Natural killer cell treated with Interleukin-12 subunit alpha and Interleukin-12 subunit beta and Interleukin-15 and Interleukin-18, amount 100 ng/mL, for 72 hours (primary cell): ENCODE measurements at regions not wholly inside any gene's neighbourhood (a gene's known extent, or its start where the extent isn't known, plus 50 kb on each side); places are given as distances from the start of the nearest gene placed in this dataset.

ENCODE experiments used
- ATAC-seq, 2 donors: fragments of 150-1000 bp; cut with Tn5 transposase in 1 of 2; sonication (Bioruptor Pico), chemical (Tn5 transposase) in 1 of 2; 2 replicates each; pipeline ENCODE4 v1.10.0; 2021
- DNase-seq: peaks from one replicate; pipeline ENCODE4 v3.0.0; 2022; ENCODE audit warnings: low spot score
- H3K27ac Mint-ChIP-seq, 2 donors: 1 replicate in 1 of 2; 2 replicates in 1 of 2; pipeline ENCODE4 v1.8.0; 2022; ENCODE audit warnings: mixed read lengths in 2 of 2, mild to moderate bottlenecking in 1 of 2, moderate library complexity in 1 of 2
- H3K27me3 Mint-ChIP-seq, 2 donors: 1 replicate in 1 of 2; 2 replicates in 1 of 2; pipeline ENCODE4 v1.8.0; 2022; ENCODE audit warnings: mixed read lengths in 2 of 2
- H3K36me3 Mint-ChIP-seq: one replicate; pipeline ENCODE4 v1.8.0; 2022; ENCODE audit warnings: mixed read lengths
- H3K4me1 Mint-ChIP-seq, 2 donors: 1 replicate in 1 of 2; 2 replicates in 1 of 2; pipeline ENCODE4 v1.8.0; 2022; ENCODE audit warnings: low read depth in 2 of 2, mixed read lengths in 2 of 2, mild to moderate bottlenecking in 1 of 2
- H3K4me3 Mint-ChIP-seq: one replicate; pipeline ENCODE4 v1.8.0; 2022; ENCODE audit warnings: mixed read lengths
- H3K9me3 Mint-ChIP-seq: 2 replicates; pipeline ENCODE4 v1.8.0; 2022; ENCODE audit warnings: mixed read lengths

DNA sequence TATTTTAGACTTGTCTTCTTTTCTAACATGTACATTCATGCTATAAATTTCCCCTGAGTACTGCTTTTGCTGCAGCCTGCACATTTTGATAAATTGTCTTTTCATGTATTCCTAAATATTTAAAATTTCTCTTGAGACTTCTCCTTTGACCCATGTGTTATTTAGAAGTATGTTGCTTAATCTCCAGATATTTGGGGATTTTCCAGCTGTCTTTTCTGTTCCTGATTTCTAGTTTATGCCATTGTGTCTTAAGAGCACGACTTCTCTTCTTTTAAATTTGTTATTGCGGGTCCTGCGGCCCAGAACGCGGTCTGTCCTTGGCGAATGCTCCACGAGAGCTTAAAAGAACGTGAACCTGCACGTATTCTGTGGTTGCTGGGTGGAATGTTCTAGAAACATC is 136.4 kb downstream of the KIF26A start:
- H3K27ac Mint-ChIP-seq = no peak overlapping the region

DNA sequence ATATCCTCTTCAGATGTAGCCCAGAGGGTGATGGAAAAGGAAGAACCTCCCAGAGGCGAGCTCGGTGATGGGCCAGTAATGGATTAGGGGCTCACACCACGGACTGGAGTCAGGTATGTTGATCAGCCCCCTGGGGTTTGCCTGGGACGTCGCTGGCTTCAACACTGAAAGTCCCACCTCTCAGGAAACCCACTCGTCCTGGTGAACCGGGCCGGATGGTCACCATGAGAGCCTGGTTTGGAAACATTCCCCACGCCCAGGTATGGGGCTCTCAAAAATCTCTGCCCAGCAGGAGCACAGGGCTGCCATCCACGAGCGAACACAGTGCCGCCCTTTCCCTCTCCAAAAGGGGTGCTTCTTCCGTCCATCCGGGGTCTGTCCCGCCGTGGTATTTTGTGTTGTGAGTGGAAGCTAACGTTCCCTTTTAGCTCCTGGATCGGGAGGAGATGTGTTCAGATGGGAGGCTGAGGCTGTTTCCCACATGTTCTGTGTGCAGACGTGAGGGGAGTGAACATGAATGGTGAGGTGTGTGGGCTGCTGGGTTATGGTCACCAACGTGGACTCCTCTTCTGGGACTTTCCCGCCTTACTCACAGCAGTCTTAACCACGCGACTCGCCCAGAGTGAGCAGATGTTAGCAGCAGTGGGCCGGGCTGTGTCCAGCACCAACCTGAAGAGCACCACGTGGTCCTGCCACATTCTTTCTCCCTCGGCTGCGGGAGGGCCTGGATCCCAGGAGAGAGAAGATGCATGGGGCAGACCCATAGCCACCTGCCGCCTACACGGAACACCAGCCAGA is 139.2 kb downstream of the KIF26A start:
- Mint-ChIP-seq H3K4me3 (no peak overlapping the region), H3K27ac (no peak overlapping the region), H3K36me3 (no peaks in the 10 kb centered on the region), H3K9me3 (no peaks in the 10 kb centered on the region), H3K27me3 (peaks cover 11 to 22% of the 10 kb centered on the region in 2 donors), H3K4me1 (no peaks in the 10 kb centered on the region)
- ATAC-seq (peak in 1 of 2 donors; percentile 39), DNase-seq (no peak)

More for the DNA sequence above, 136.4 kb downstream of the KIF26A start:
- H3K9me3 Mint-ChIP-seq = no peaks in the 10 kb centered on the region
- DNase-seq (no peak), ATAC-seq (no peak)
- H3K4me3 Mint-ChIP-seq = no peak overlapping the region
- H3K4me1 Mint-ChIP-seq = no peaks in the 10 kb centered on the region
- H3K36me3 Mint-ChIP-seq = no peaks in the 10 kb centered on the region
- peaks cover 11 to 22% of the 10 kb centered on the region in 2 donors for H3K27me3 Mint-ChIP-seq

DNA sequence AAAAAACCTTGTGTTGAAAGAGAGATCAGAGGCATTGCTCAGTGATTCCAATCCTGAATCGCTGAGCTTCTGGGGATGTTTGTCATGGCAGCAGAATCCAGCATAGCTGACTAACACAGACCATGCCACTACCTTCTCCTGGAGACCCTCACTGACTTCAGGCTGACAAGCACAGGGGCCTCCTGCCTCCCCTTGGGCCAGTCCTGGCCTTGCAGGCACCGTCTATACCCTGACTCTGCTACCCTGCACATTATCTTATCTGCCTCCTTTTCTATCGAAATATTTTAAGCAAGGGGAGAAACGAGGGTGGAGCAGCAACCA is 139.8 kb downstream of the KIF26A start:
- H3K4me1 Mint-ChIP-seq = no peaks in the 10 kb centered on the region
- H3K27ac Mint-ChIP-seq = no peak overlapping the region
- no peaks in the 10 kb centered on the region for H3K36me3 Mint-ChIP-seq
- no peak for ATAC-seq
- H3K4me3 Mint-ChIP-seq = no peak overlapping the region
- H3K9me3 Mint-ChIP-seq = no peaks in the 10 kb centered on the region
- DNase-seq = no peak
- H3K27me3 Mint-ChIP-seq = peaks cover 11 to 22% of the 10 kb centered on the region in 2 donors

DNA sequence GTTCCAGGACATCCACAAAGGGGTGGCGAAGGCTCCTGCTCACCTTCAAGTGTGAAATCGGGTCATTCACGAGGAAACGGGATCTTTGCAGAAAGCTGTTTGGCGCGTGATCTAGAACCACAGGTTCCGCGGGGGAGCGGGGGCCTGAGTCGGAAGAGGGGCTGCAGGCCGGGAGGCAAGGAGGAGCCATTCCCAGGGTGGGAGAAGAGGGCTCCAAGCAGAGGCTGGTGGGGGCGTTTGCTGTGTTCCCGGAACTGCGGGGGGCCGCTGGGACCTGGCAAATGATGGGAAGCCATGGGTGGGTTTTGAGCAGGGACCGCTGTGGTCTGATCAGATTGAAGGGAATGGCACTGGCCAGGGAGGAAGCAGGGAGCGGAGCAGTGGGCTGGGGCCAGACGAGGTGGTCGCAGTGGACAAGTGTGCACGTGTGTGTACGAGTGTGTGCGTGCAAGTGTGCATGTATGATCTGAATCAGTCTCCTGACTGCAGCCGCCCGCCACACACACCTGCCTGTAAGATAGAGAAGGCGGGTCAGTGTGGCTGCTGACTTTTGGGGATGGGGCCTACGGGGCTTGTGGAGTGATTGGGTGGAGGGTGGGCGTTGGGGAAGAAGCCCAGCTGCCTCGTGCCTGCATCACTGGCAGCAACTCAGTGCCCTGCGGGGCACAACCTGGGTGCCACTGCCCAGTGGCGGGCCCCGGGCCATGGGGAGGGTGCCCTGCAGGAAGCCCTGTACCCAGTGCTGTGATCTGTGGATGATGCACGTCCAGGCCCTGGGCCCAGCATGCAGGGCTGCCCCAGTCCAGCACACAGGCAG is 141.9 kb downstream of the KIF26A start:
- Mint-ChIP-seq H3K27ac (no peak overlapping the region), H3K4me3 (no peak overlapping the region), H3K4me1 (no peaks in the 10 kb centered on the region), H3K9me3 (no peaks in the 10 kb centered on the region), H3K27me3 (peaks cover 3 to 7% of the 10 kb centered on the region in 2 donors), H3K36me3 (no peaks in the 10 kb centered on the region)
- DNase-seq (no peak), ATAC-seq (no peak)

DNA sequence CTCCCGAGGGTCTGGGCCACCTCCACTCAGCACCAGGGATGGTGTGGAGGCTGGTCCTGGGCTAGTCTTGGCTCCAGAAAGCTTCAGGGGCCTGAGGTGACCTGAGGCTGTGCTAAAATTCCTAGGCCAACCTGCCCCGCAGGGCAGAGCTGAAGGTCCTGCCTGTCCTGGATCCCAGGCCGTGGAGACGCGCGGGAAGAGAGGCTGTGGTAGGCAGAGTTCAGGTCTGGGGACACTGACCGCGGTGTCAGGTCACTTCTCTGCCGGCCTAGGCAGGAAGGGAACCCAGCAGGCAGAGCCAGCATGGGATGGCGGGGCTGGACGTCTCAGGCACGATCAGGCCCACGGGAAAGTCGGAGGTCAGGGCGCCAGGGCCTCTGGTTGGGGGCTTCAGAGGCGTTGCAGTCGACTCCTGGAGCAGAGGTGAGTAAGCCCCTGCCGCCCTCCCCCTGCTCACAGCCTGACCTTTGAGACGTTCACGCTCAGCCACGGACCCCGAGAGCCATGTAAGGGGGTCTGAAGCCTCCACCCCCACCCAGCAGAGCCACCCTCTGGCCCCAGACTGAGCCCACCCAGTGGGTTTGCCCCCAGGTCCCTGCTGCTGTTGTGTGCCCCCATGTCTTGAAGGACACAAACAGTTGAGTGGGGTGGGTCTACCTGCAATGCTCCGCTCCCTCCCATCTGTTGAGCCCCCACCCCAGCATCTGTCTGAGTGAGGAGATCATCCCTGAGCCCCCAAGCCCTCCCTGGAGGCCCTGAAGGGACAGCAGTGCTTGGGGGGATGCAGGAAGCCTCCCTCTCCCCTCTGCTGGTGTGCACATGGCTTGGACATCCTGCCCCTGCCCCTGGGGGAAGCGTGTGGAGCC is 142.7 kb downstream of the KIF26A start:
- ATAC-seq = no peak
- peak; percentile 44 for DNase-seq
- Mint-ChIP-seq H3K4me1 (no peaks in the 10 kb centered on the region), H3K27me3 (peaks cover 3 to 7% of the 10 kb centered on the region in 2 donors), H3K4me3 (no peak overlapping the region), H3K27ac (no peak overlapping the region), H3K36me3 (no peaks in the 10 kb centered on the region), H3K9me3 (no peaks in the 10 kb centered on the region)

DNA sequence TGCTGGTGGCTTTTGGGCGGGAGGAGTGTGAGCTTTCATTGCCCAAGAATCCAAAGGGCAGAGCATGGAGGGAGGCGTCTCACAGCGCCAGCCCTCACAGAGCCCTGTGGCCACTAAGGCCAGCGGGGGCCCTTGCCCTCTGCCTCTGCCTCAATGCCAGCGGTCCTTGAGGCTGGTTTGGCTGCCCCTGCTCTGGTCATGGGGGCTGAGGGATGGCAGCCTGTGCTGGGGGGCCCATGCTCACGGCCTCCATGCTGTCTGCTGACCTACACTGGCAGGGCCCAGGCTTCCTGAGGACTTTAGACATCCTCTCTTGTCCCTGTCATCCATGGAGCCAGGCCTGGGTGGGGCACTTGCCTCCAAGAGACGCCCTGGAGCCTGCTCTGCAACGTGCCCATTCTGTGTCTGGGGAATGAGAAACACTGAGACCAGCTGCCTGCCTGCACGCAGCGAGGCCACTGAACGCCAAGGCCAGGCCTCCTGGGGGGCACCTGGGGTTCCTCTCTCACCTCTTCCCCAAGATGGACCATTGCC is 143.4 kb downstream of the KIF26A start:
- no peak overlapping the region for H3K27ac Mint-ChIP-seq
- no peaks in the 10 kb centered on the region for H3K36me3 Mint-ChIP-seq
- ATAC-seq (no peak), DNase-seq (no peak)
- peaks cover 0 to 2% of the 10 kb centered on the region in 2 donors for H3K27me3 Mint-ChIP-seq
- no peak overlapping the region for H3K4me3 Mint-ChIP-seq
- H3K4me1 Mint-ChIP-seq = no peaks in the 10 kb centered on the region
- H3K9me3 Mint-ChIP-seq = no peaks in the 10 kb centered on the region

DNA sequence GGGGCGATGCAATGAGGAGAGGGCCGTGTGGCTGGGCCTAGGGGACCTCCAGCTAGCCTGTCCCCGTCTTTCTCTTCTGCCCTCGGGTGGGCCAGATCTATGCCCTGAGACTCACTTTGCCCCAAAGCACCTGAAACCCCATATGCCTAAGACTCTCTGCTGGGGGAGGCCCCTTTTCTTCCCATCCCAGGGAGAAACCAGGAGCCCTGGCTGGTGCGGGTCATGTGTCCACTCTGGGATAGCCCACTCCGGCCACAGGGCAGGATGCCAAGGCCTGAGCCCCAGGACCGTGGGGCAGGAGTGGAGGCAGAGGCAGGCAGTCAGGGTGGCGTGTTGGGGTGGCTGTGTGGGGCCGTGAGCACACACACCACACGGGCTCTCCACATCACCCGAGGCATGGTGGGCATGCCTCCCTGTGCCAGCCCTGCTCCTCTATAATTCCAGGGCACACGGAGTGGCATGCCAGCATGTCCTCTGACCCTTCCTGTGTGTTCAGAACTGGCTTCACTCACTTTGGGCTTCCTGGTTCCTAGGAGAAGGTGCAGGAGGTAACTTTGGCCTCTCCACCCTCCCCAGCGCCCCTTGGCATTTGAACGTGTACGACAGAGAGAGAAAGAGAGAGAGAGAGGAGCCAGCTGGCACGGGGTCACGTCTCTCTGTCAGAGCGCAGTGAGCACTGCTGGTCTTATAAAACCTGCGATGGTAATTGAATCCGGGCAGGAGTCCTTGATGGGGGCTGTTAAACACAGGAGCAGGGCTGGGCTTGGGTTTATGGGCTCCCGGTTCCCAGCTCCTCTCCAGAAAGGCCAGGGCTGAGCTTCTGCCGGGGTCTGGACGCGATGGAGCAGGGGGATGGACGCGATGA is 144.2 kb downstream of the KIF26A start:
- Mint-ChIP-seq H3K36me3 (no peaks in the 10 kb centered on the region), H3K27me3 (no peaks in the 10 kb centered on the region), H3K9me3 (no peaks in the 10 kb centered on the region), H3K4me1 (no peaks in the 10 kb centered on the region), H3K27ac (no peak overlapping the region), H3K4me3 (no peak overlapping the region)
- no peak for ATAC-seq
- no peak for DNase-seq

DNA sequence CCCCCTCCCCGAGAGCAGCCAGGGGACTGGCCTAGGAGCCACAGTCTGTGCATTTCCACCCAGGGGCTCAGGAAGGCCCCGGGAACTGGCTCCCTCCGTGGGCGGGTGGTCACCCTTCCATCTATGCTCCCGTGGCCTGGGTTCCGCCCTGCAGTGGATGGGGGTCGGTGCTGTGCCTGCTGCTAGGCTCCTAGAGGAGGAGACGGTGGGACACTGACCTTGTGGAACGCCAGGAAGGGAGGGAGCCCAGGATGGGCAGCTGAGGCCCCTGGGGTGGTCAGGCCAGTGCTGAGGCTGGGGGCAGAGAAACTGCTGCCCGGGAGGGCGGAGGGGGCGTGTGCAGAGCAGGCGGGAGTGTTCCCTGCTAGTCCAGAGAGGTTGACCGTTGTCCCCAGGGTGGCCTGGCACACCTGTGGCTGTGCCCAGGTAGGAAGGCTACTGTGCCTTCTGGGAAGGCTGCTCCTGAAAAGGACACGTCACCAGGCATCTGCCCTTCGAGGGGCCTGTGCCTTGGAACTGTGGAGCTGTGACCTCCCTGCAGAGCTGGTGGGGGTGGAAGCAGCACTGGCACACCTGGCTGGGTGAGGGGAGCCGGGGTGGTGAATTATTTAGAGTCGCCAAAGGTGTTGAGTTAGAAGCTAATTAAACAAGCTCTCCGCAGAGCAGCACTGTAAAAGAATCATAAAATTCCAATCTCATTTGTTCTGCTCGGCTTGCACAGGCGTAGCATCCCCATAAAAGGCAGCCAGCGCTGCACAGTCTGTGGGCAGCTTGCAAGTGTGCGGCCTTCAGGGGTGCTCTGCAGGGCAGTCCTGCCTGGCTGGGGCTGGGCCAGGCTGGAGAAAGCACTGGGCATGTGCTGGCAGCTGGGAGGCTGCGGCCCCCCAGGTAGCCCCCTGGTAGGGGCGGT is 145.1 kb downstream of the KIF26A start:
- no peak for ATAC-seq
- H3K36me3 Mint-ChIP-seq = no peaks in the 10 kb centered on the region
- H3K27me3 Mint-ChIP-seq = no peaks in the 10 kb centered on the region
- H3K9me3 Mint-ChIP-seq = peaks cover under 1% of the 10 kb centered on the region
- peaks cover 0 to under 1% of the 10 kb centered on the region in 2 donors for H3K4me1 Mint-ChIP-seq
- no peak for DNase-seq
- H3K27ac Mint-ChIP-seq = no peak overlapping the region
- no peak overlapping the region for H3K4me3 Mint-ChIP-seq

DNA sequence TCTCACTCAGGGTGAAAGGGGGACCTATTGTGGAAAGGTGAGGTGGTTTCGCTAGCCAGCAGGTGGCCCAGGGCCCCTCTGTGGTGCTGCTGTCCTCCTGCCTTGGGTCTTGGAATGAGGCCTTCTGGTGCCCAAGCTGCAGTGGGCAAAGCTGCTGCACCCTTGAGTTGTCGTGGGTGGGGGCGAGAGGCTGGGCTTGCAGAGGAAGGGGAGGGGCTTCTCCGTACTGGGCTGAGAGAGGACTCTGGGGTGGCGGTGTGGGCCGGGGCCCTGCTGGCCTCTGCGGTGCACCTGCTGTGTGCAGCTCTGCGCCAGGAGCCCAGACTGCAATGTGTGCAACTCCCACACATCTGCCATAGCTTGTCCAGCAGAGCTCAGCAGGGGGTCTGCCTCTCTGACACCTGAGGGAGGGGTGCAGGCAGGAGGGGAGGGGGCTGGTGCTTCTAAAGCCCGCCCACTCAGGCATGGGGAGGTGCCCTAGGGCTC is 145.8 kb downstream of the KIF26A start:
- no peak overlapping the region for H3K4me3 Mint-ChIP-seq
- peak; percentile 51 for DNase-seq
- H3K36me3 Mint-ChIP-seq = no peaks in the 10 kb centered on the region
- H3K27ac Mint-ChIP-seq = no peak overlapping the region
- H3K9me3 Mint-ChIP-seq = peaks cover 8% of the 10 kb centered on the region
- H3K4me1 Mint-ChIP-seq = peaks cover 0 to 5% of the 10 kb centered on the region in 2 donors
- no peak for ATAC-seq
- no peaks in the 10 kb centered on the region for H3K27me3 Mint-ChIP-seq

DNA sequence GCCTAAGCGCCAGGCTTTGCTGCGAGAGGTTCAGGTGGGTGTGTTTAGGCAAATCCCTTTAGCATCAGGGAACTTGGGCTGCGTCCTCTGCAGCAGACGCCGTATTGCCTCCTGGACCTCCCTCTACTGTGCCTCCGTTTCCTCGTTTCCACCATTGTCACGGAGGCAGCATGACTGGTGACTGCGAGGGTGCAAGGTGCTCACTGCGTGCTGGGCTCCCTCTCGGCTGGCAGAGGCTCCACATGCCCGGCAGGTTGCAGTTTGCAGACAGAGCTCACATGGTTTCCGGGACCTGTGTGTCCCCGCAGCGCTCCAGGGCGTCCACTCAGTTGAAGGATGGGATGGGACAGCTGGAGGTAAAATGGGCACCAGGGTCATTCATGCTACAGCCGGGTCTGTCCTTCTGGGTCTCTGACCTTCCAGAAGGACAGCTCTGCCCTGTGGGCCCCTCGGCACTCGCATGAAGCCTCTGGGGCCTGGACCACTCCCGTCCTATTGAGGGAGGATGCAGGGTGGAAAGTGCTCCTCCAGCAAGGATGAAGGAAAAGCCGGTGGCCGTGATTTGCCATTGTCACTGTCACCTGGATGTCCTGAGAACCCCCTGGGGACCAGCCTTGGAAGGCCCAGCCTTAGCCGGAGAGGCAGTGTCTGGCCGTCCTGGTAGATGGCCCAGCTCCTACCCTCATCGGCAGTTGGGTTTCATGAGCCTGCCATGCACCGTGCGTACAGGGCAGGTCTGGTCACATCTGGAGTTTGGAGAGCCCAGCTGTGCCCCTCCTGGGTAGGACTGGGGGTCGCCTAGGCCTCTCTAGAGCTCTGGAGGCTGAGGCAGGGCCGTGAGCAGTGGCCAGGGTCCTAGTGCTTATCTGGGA is 146.5 kb downstream of the KIF26A start:
- H3K27me3 Mint-ChIP-seq = no peaks in the 10 kb centered on the region
- H3K27ac Mint-ChIP-seq = no peak overlapping the region
- H3K4me1 Mint-ChIP-seq = peaks cover 0 to 5% of the 10 kb centered on the region in 2 donors
- ATAC-seq (no peak), DNase-seq (peak; percentile 16)
- H3K4me3 Mint-ChIP-seq = no peak overlapping the region
- peaks cover 10% of the 10 kb centered on the region for H3K9me3 Mint-ChIP-seq
- no peaks in the 10 kb centered on the region for H3K36me3 Mint-ChIP-seq

DNA sequence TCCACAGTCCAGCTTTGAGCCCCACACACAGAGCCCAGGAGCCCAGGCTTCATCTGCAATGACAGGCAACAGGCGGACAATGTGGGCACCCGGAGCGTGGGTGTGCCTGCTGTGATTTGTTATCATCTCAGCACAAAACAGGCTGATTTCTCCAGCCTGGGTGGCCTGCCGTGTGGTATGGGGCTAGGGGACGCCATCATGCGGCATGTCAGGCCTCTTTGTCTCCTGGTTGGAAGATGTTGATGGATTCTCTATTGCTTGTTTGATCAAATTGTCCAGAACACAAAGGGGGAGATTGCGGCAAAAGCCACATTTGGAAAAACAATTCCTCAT is 147.1 kb downstream of the KIF26A start:
- no peaks in the 10 kb centered on the region for H3K27me3 Mint-ChIP-seq
- H3K27ac Mint-ChIP-seq = no peak overlapping the region
- DNase-seq (peak; percentile 3), ATAC-seq (no peak)
- H3K4me1 Mint-ChIP-seq = peaks cover 0 to 5% of the 10 kb centered on the region in 2 donors
- H3K36me3 Mint-ChIP-seq = no peaks in the 10 kb centered on the region
- H3K4me3 Mint-ChIP-seq = no peak overlapping the region
- peaks cover 10% of the 10 kb centered on the region for H3K9me3 Mint-ChIP-seq
